H1 (cell line): ENCODE measurements at regions not wholly inside any gene's neighbourhood (a gene's known extent, or its start where the extent isn't known, plus 50 kb on each side); places are given as distances from the start of the nearest gene placed in this dataset.

Experiments
- CTCF ChIA-PET: fragments of 300-600 bp; sonication (Branson Sonifier 250); formaldehyde crosslinking; loops from one replicate; lab custom pipeline; 2021; ENCODE audit not compliant: partially characterized antibody; lab: Charles Lee
- POLR2A ChIA-PET: fragments of 300-600 bp; sonication (Branson Sonifier 250); formaldehyde crosslinking; loops from one replicate; lab custom pipeline; 2021; ENCODE audit warnings: inconsistent platforms; ENCODE audit not compliant: partially characterized antibody; lab: Charles Lee
- DNase-seq, 2 experiments: peaks; one replicate each; pipeline versions ENCODE4 v3.0.0 to v3.0.0-alpha.2; 2010 to 2022; ENCODE audit warnings: low spot score in 2 of 2, low read depth in 1 of 2, mixed read lengths in 1 of 2
- FAIRE-seq: peaks from 2 replicates; lab custom pipeline; 2011; peaks lifted over from hg19 to GRCh38; lab: Jason Lieb, UNC
- H2AFZ ChIP-seq: 2 replicates; pipeline ENCODE4 v1.8.1; 2012; ENCODE audit warnings: low read length, inconsistent platforms
- H2AK5ac ChIP-seq: 2 replicates; pipeline ENCODE4 v1.6.1; 2013; ENCODE audit warnings: low read depth, low read length
- H2BK120ac ChIP-seq: replicated peaks from 2 replicates; pipeline ENCODE3; 2013; ENCODE audit warnings: low read depth, low read length, inconsistent platforms
- H2BK12ac ChIP-seq: 2 replicates; pipeline ENCODE4 v1.6.1; 2013; ENCODE audit warnings: low read depth, low read length
- H2BK15ac ChIP-seq: 2 replicates; pipeline ENCODE4 v1.6.1; 2013; ENCODE audit warnings: low read length
- H2BK20ac ChIP-seq: 2 replicates; pipeline ENCODE4 v1.6.1; 2013; ENCODE audit warnings: low read length
- H2BK5ac ChIP-seq: 2 replicates; pipeline ENCODE4 v1.6.1; 2013; ENCODE audit warnings: low read depth, low read length
- H3K14ac ChIP-seq: 2 replicates; pipeline ENCODE4 v1.6.1; 2013; ENCODE audit warnings: inconsistent platforms; ENCODE audit not compliant: insufficient read length
- H3K18ac ChIP-seq: 2 replicates; pipeline ENCODE4 v1.6.1; 2013; ENCODE audit warnings: low read length; ENCODE audit errors: extremely low read depth
- H3K23ac ChIP-seq: 2 replicates; pipeline ENCODE4 v1.6.1; 2013; ENCODE audit warnings: inconsistent platforms; ENCODE audit not compliant: insufficient read length
- H3K23me2 ChIP-seq: 2 replicates; pipeline ENCODE4 v1.6.1; 2013; ENCODE audit warnings: low read depth, low read length
- H3K27ac ChIP-seq: 2 replicates; pipeline ENCODE4 v1.6.1; 2011; ENCODE audit warnings: low read depth, low read length, inconsistent platforms
- H3K27me3 ChIP-seq, 4 experiments: replicated peaks in 1 of 4; 1 replicate in 1 of 4; 2 replicates in 3 of 4; pipeline versions ENCODE4 v1.6.1 to v1.8.1; 2011 to 2013; ENCODE audit warnings: low read length in 3 of 4, mild to moderate bottlenecking in 3 of 4, inconsistent platforms in 2 of 4, mixed read lengths in 2 of 4, moderate library complexity in 1 of 4; ENCODE audit not compliant: control insufficient read depth in 3 of 4, insufficient read depth in 3 of 4; ENCODE audit errors: extremely low read depth in 1 of 4
- H3K36me3 ChIP-seq, 4 experiments: 2 replicates each; pipeline versions ENCODE4 v1.6.1 to v1.8.1; 2011 to 2013; ENCODE audit warnings: mild to moderate bottlenecking in 4 of 4, low read length in 3 of 4, moderate library complexity in 2 of 4, control low read depth in 1 of 4, inconsistent platforms in 1 of 4; ENCODE audit not compliant: insufficient read depth in 4 of 4, control insufficient read depth in 2 of 4
- H3K4ac ChIP-seq: replicated peaks from 2 replicates; pipeline ENCODE3; 2013; ENCODE audit warnings: low read length, low read depth, mixed read lengths, inconsistent platforms; ENCODE audit not compliant: insufficient read length
- H3K4me1 ChIP-seq, 4 experiments: replicated peaks in 1 of 4; 1 replicate in 1 of 4; 2 replicates in 3 of 4; pipeline versions ENCODE4 v1.6.1 to v1.8.1; 2011 to 2013; ENCODE audit warnings: low read length in 3 of 4, inconsistent platforms in 2 of 4, mixed read lengths in 1 of 4; ENCODE audit not compliant: insufficient read depth in 4 of 4, control insufficient read depth in 3 of 4
- H3K4me2 ChIP-seq, 2 experiments: 2 replicates each; pipeline versions ENCODE4 v1.6.1 to v1.8.1; 2011 to 2013; ENCODE audit warnings: low read depth in 2 of 2, low read length in 2 of 2, control low read depth in 1 of 2, inconsistent platforms in 1 of 2, mild to moderate bottlenecking in 1 of 2; ENCODE audit not compliant: insufficient read depth in 1 of 2
- H3K4me3 ChIP-seq, 4 experiments: fragments of 200-600, 300-600 bp in 1 of 4; sonication (generic), shearing (Covaris generic), sonication (Bioruptor Twin) in 1 of 4; 2 replicates each; pipeline versions ENCODE4 v1.5.1 to v1.8.1; 2011 to 2016; ENCODE audit warnings: low read length in 4 of 4, low read depth in 3 of 4, control low read depth in 2 of 4, inconsistent platforms in 2 of 4, mild to moderate bottlenecking in 2 of 4, mixed read lengths in 1 of 4, moderate library complexity in 1 of 4; ENCODE audit not compliant: insufficient read depth in 2 of 4; ENCODE audit errors: extremely low read depth in 1 of 4
- H3K56ac ChIP-seq: replicated peaks from 2 replicates; pipeline ENCODE3; 2013; ENCODE audit warnings: low read depth, mild to moderate bottlenecking, mixed read lengths, low read length, inconsistent platforms; ENCODE audit not compliant: insufficient read length
- H3K79me1 ChIP-seq: 2 replicates; pipeline ENCODE4 v1.6.1; 2013; ENCODE audit warnings: low read depth, low read length, control low read depth
- H3K79me2 ChIP-seq, 2 experiments: 2 replicates each; pipeline versions ENCODE4 v1.6.1 to v1.8.1; 2012 to 2013; ENCODE audit warnings: low read length in 2 of 2, mild to moderate bottlenecking in 2 of 2, inconsistent platforms in 1 of 2; ENCODE audit not compliant: insufficient read depth in 2 of 2, control insufficient read depth in 1 of 2
- H3K9ac ChIP-seq, 4 experiments: replicated peaks in 1 of 4; 1 replicate in 1 of 4; 2 replicates in 3 of 4; pipeline versions ENCODE4 v1.6.1 to v1.8.1; 2011 to 2013; ENCODE audit warnings: low read depth in 3 of 4, low read length in 3 of 4, control low read depth in 2 of 4, mild to moderate bottlenecking in 2 of 4, moderate library complexity in 2 of 4, inconsistent platforms in 1 of 4; ENCODE audit errors: extremely low read depth in 1 of 4
- H3K9me3 ChIP-seq, 2 experiments: 2 replicates each; pipeline versions ENCODE4 v1.6.1 to v1.8.1; 2012 to 2013; ENCODE audit warnings: mild to moderate bottlenecking in 2 of 2, moderate library complexity in 2 of 2, control low read depth in 1 of 2, inconsistent platforms in 1 of 2, low read depth in 1 of 2, low read length in 1 of 2, mixed read lengths in 1 of 2; ENCODE audit not compliant: insufficient read depth in 2 of 2
- H4K20me1 ChIP-seq, 2 experiments: replicated peaks in 1 of 2; 2 replicates each; pipeline versions ENCODE3 to v1.8.1; 2011 to 2013; ENCODE audit warnings: inconsistent platforms in 2 of 2, low read length in 2 of 2, mild to moderate bottlenecking in 1 of 2; ENCODE audit not compliant: insufficient read depth in 2 of 2, control insufficient read depth in 1 of 2
- H4K5ac ChIP-seq: 2 replicates; pipeline ENCODE4 v1.6.1; 2013; ENCODE audit warnings: low read length, low read depth, mixed read lengths, inconsistent platforms; ENCODE audit not compliant: insufficient read length
- H4K8ac ChIP-seq: 2 replicates; pipeline ENCODE4 v1.8.0; 2013; ENCODE audit warnings: mild to moderate bottlenecking, moderate library complexity, low read length, inconsistent platforms; ENCODE audit not compliant: insufficient read depth; ENCODE audit errors: extremely low read depth
- H4K91ac ChIP-seq: replicated peaks from 2 replicates; pipeline ENCODE3; 2013; ENCODE audit warnings: low read length, mixed read lengths, inconsistent platforms; ENCODE audit not compliant: insufficient read length
- ASH2L ChIP-seq: fragments of 200-600, 300-600 bp; sonication (generic); IDR thresholded peaks from one replicate; pipeline ENCODE4 v1.7.1; 2017; ENCODE audit warnings: low read length
- CBX8 ChIP-seq: fragments of 300-800, 300-1000 bp; sonication (generic); IDR thresholded peaks from 2 replicates; pipeline ENCODE4 v1.7.1; 2016; ENCODE audit warnings: low read depth, low read length, borderline replicate concordance
- CHD1 ChIP-seq: IDR thresholded peaks from 2 replicates; pipeline ENCODE4 v1.6.1; 2012; ENCODE audit warnings: low read depth, low read length, improper control_type of control experiment
- E2F6 ChIP-seq: IDR thresholded peaks from 2 replicates; pipeline ENCODE4 v1.6.1; 2012; ENCODE audit warnings: inconsistent platforms
- EP300 ChIP-seq, 2 experiments: IDR thresholded peaks; 1 replicate in 1 of 2; 2 replicates in 1 of 2; pipeline ENCODE4 v1.6.1; 2011 to 2012; ENCODE audit warnings: low read depth in 2 of 2, low read length in 2 of 2, mild to moderate bottlenecking in 2 of 2, borderline replicate concordance in 1 of 2, inconsistent platforms in 1 of 2, moderate library complexity in 1 of 2
- HDAC2 ChIP-seq, 2 experiments: fragments of 300-600 bp in 1 of 2; sonication (generic) in 1 of 2; IDR thresholded peaks; 2 replicates each; pipeline ENCODE4 v1.6.1; 2011 to 2012; ENCODE audit warnings: low read depth in 2 of 2, low read length in 2 of 2, mild to moderate bottlenecking in 2 of 2, moderate library complexity in 2 of 2, borderline replicate concordance in 1 of 2, inconsistent platforms in 1 of 2
- SAP30 ChIP-seq: fragments of 300-600 bp; sonication (generic); IDR thresholded peaks from 2 replicates; pipeline ENCODE4 v1.7.1; 2012; ENCODE audit warnings: low read length, moderate library complexity, mild to moderate bottlenecking, inconsistent platforms; ENCODE audit not compliant: insufficient read depth, insufficient replicate concordance
- SIN3A ChIP-seq, 2 experiments: IDR thresholded peaks in 1 of 2; conservative IDR thresholded peaks in 1 of 2; 2 replicates each; pipeline ENCODE4 v1.6.1; 2011 to 2012; ENCODE audit warnings: low read length in 2 of 2, improper control_type of control experiment in 1 of 2, low read depth in 1 of 2, mild to moderate bottlenecking in 1 of 2
- SIX5 ChIP-seq: IDR thresholded peaks from 2 replicates; pipeline ENCODE4 v1.6.1; 2011; ENCODE audit warnings: mild to moderate bottlenecking, low read depth, low read length
- TAF1 ChIP-seq: IDR thresholded peaks from 2 replicates; pipeline ENCODE4 v1.6.1; 2011; ENCODE audit warnings: mild to moderate bottlenecking, low read depth, low read length
- WGBS, 2 experiments: shearing (Covaris generic) in 1 of 2; methylation state at CpG; one replicate each; pipeline versions ENCODE4 v1.1.6 to v1.1.7; 2013 to 2015; ENCODE audit warnings: low lambda C conversion rate in 2 of 2, mixed read lengths in 2 of 2, inconsistent platforms in 1 of 2, low coverage in 1 of 2, missing lambda C conversion rate in 1 of 2; ENCODE audit not compliant: insufficient replicate concordance in 2 of 2, insufficient coverage in 1 of 2, insufficient read length in 1 of 2; ENCODE audit errors: extremely low coverage in 1 of 2, missing lambda C conversion rate in 1 of 2; 5-methylcytosine and 5-hydroxymethylcytosine counted together
- TF ChIP-seq, protein P1 (sequence below), 3 experiments: IDR thresholded peaks; 1 replicate in 2 of 3; 2 replicates in 1 of 3; pipeline versions ENCODE4 v1.5.1 to v1.6.1; 2011; ENCODE audit warnings: low read length in 3 of 3, mild to moderate bottlenecking in 3 of 3, inconsistent platforms in 2 of 3, low read depth in 1 of 3, moderate library complexity in 1 of 3; ENCODE audit not compliant: insufficient read depth in 1 of 3; ENCODE audit errors: control extremely low read depth in 1 of 3

DNA sequence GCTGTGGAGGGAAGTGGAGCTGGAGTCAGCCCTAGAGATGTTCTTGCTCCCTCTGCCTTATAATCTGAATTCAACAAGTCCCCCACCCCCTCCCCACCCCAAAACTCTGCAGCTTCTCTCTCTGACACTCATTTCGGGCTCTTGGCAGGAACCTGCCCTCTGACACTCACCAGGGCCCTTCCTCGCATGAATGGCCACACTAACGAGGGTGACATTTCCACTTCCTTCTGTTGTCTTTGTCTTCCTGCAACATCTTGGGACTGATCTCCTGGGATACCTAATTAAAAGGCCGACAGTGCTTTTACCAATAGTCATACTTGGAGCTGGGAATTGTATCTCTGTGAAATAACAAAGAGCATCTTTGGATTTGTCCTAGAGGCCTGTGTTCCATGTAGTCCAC, 106.9 kb upstream of the PIRT start:
- H3K79me1 ChIP-seq = no peaks in the 10 kb centered on the region
- no peaks in the 10 kb centered on the region for H3K9me3 ChIP-seq
- H2AK5ac ChIP-seq = no peak overlapping the region
- no peak overlapping the region for H3K14ac ChIP-seq
- POLR2A ChIA-PET = no interaction called here
- no peak overlapping the region for H3K4ac ChIP-seq
- FAIRE-seq = no peak
- no peaks in the 10 kb centered on the region for H3K4me1 ChIP-seq
- no peaks in the 10 kb centered on the region for H3K27me3 ChIP-seq
- TF ChIP-seq SIN3A (conservative IDR thresholded peaks at IDR 0.05 in 1 of 2, IDR thresholded peaks at IDR 0.05 in 1 of 2; ENCODE audit: low read depth in 1 of 2, low read length in 2 of 2) = no peak
- no peak for TF ChIP-seq CHD1
- TF ChIP-seq CBX8 = no peak
- TF ChIP-seq EP300 (IDR thresholded peaks at IDR 0.05; ENCODE audit: borderline replicate concordance in 1 of 2, low read depth in 2 of 2, low read length in 2 of 2) = no peak
- TF ChIP-seq ASH2L = no peak
- no peak for TF ChIP-seq SAP30
- TF ChIP-seq TAF1 = no peak
- TF ChIP-seq, protein P1, sequence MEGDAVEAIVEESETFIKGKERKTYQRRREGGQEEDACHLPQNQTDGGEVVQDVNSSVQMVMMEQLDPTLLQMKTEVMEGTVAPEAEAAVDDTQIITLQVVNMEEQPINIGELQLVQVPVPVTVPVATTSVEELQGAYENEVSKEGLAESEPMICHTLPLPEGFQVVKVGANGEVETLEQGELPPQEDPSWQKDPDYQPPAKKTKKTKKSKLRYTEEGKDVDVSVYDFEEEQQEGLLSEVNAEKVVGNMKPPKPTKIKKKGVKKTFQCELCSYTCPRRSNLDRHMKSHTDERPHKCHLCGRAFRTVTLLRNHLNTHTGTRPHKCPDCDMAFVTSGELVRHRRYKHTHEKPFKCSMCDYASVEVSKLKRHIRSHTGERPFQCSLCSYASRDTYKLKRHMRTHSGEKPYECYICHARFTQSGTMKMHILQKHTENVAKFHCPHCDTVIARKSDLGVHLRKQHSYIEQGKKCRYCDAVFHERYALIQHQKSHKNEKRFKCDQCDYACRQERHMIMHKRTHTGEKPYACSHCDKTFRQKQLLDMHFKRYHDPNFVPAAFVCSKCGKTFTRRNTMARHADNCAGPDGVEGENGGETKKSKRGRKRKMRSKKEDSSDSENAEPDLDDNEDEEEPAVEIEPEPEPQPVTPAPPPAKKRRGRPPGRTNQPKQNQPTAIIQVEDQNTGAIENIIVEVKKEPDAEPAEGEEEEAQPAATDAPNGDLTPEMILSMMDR (IDR thresholded peaks at IDR 0.05; ENCODE audit: control extremely low read depth in 1 of 3, insufficient read depth in 1 of 3, low read depth in 1 of 3, low read length in 3 of 3) = no peak
- no peak for TF ChIP-seq E2F6
- TF ChIP-seq SIX5 = no peak
- no peak for TF ChIP-seq HDAC2 (IDR thresholded peaks at IDR 0.05; ENCODE audit: borderline replicate concordance in 1 of 2, low read depth in 2 of 2, low read length in 2 of 2)
- no peak overlapping the region for H3K4me3 ChIP-seq
- no peak overlapping the region for H2BK15ac ChIP-seq
- no peak overlapping the region for H3K18ac ChIP-seq
- 64% methylated on average over 4 of the region's 4 CpGs; no CpG with 5 or more reads in 1 of the 2 experiments for WGBS, 2 experiments
- H3K27ac ChIP-seq = no peak overlapping the region
- no peaks in the 10 kb centered on the region for H4K20me1 ChIP-seq
- H3K23ac ChIP-seq = no peak overlapping the region
- H3K79me2 ChIP-seq = no peaks in the 10 kb centered on the region
- H3K23me2 ChIP-seq = no peaks in the 10 kb centered on the region; the same call in 1 of the 2 replicates
- H2BK20ac ChIP-seq = no peak overlapping the region
- no peak overlapping the region for H3K9ac ChIP-seq
- no peak overlapping the region for H3K56ac ChIP-seq
- H4K91ac ChIP-seq = no peak overlapping the region
- H3K4me2 ChIP-seq = no peak overlapping the region
- no peak overlapping the region for H2BK120ac ChIP-seq
- no peak overlapping the region for H2AFZ ChIP-seq
- H4K5ac ChIP-seq = no peak overlapping the region
- no peak for DNase-seq
- no peak overlapping the region for H2BK12ac ChIP-seq
- no peak overlapping the region for H2BK5ac ChIP-seq
- H3K36me3 ChIP-seq = no peaks in the 10 kb centered on the region
- no peak overlapping the region for H4K8ac ChIP-seq
- CTCF ChIA-PET = no interaction called here
